ENCODE measurements at regions not wholly inside any gene's neighbourhood (a gene's known extent, or its start where the extent isn't known, plus 50 kb on each side); places are given as distances from the start of the nearest gene placed in this dataset.

DNA sequence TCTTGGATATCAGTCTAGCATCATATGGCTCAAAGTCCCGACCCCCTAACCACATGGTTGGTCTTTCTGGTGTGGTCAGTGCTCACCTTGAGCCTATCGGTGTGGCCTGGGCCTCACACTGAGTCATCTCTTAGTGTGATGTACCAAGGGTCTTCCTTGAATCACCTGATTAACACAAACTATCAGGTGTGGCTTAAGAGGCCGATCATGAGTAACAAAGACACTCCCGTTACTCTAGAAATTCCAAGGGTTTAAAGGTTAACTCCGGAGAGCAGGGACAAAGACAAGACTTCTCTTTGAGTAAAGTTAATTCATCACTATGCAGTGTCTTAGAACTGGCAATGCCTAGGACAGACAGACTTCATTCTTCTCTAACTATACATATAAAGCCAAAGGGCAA is 52.3 kb upstream of the ARMC3 start:
- Mint-ChIP-seq H3K27ac (no peak overlapping the region), H3K27me3 (peaks cover 4% of the 10 kb centered on the region), H3K4me1 (ENCODE audit: low read depth) (no peaks in the 10 kb centered on the region), H3K4me3 (no peak overlapping the region), H3K9me3 (no peaks in the 10 kb centered on the region), H3K36me3 (ENCODE audit: low read depth) (no peaks in the 10 kb centered on the region)

- Mint-ChIP-seq H3K4me3 (no peak overlapping the region), H3K27me3 (no peaks in the 10 kb centered on the region), H3K36me3 (ENCODE audit: low read depth) (no peaks in the 10 kb centered on the region), H3K27ac (no peak overlapping the region), H3K9me3 (no peaks in the 10 kb centered on the region), H3K4me1 (ENCODE audit: low read depth) (no peaks in the 10 kb centered on the region)
These were observed 53.5 kb upstream of the ARMC3 start for GRCh38 chr10:22874189-22874854.

DNA sequence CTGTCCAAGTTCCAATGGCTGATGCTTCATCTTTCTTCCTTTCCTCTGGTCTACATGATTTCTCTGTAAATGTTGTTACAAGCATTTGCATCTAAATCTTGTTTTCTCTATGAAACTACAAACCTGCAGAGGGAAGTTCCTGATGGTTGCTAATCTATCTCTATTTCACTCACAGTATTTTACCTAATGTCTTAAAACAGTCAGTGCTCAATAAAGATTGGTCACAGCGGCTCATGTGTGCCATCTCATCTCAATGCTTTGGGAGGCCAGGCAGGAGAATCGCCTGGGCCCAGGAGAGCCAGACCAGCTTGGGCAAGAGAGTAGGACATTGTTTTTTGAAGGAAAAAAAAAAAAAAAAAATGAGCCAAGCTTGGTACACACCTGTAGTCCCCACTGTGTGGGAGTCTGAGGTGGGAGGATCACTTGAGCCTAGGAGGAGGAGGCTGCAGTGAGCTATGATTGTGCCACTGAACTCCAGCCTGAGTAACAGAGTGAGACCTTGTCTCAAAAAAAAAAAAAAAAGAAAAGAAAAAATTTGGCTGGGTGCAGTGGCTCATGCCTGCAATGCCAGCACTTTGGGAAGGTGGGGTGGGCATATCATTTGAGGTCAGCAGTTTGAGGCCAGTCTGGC is 71.3 kb upstream of the ARMC3 start:
- H3K27me3 Mint-ChIP-seq: no peaks in the 10 kb centered on the region
- H3K27ac Mint-ChIP-seq: no peak overlapping the region
- no peaks in the 10 kb centered on the region for H3K9me3 Mint-ChIP-seq
- no peak overlapping the region for H3K4me3 Mint-ChIP-seq
- no peaks in the 10 kb centered on the region for H3K36me3 Mint-ChIP-seq (ENCODE audit: low read depth)
- H3K4me1 Mint-ChIP-seq (ENCODE audit: low read depth): no peaks in the 10 kb centered on the region

GRCh38 chr10:22854935-22855421 is 72.9 kb upstream of the ARMC3 start:
- Mint-ChIP-seq H3K4me1 (ENCODE audit: low read depth) (no peaks in the 10 kb centered on the region), H3K4me3 (no peak overlapping the region), H3K27ac (no peak overlapping the region), H3K36me3 (ENCODE audit: low read depth) (no peaks in the 10 kb centered on the region), H3K27me3 (no peaks in the 10 kb centered on the region), H3K9me3 (no peaks in the 10 kb centered on the region)

- no peaks in the 10 kb centered on the region for H3K9me3 Mint-ChIP-seq
- H3K27ac Mint-ChIP-seq: no peak overlapping the region
- no peak overlapping the region for H3K4me3 Mint-ChIP-seq
- H3K27me3 Mint-ChIP-seq: peaks cover under 1% of the 10 kb centered on the region
- no peaks in the 10 kb centered on the region for H3K36me3 Mint-ChIP-seq (ENCODE audit: low read depth)
- peaks cover 4% of the 10 kb centered on the region for H3K4me1 Mint-ChIP-seq (ENCODE audit: low read depth)
These were observed 73.9 kb upstream of the ARMC3 start for GRCh38 chr10:22853906-22854447.

DNA sequence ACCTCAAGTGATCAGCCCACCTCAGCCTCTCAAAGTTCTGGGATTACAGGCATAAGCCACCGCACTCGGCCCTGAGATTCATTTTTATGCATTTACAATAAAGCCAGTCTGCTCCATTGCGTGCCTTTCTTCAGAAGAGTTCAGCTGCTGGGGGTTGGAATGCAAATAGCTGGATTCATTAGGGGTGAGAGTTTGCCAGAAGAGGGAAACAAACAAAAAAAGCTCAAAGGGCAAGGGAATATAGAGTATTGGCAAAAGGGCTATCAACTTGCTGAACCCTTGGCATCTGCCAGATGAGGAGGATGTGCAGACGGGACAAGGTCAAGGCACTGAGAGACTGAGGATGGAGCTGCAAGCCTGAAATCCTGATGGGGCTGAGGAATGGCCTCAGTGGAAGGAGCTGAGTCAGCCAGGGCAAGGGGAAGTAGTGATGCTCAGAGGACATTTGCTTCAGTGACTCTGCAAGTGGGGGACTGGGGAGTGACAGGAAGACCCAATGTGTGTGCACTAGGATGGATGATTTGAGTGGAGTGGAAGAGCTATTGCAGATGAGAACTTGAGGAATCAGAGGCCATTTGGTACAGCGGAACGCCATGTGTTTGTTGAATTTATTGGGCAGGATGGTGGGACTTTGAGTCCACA is 75.0 kb upstream of the ARMC3 start:
- Mint-ChIP-seq H3K4me1 (ENCODE audit: low read depth) (peaks cover 4% of the 10 kb centered on the region), H3K27me3 (peaks cover 4% of the 10 kb centered on the region), H3K9me3 (no peaks in the 10 kb centered on the region), H3K27ac (no peak overlapping the region), H3K4me3 (no peak overlapping the region), H3K36me3 (ENCODE audit: low read depth) (no peaks in the 10 kb centered on the region)

DNA sequence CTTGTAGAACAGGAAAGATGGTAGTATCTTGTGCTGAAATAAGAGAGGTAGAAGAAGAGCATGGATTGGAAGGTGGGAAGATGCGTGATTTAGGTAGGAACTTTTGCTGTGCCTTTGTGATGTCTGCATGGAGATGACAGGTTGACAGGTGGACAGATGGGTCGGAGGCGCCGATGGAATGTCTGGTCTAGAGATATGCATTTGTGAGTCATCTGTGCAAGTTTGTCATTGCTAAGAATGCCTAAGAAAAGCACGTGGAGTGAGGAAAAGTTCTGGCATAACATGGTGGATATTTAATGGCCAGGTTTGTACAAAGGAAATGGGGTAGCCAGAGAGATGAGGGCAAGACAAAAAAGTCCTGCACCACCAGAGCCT is 76.0 kb upstream of the ARMC3 start:
- Mint-ChIP-seq H3K36me3 (ENCODE audit: low read depth) (no peaks in the 10 kb centered on the region), H3K9me3 (no peaks in the 10 kb centered on the region)

GRCh38 chr10:22850541-22850940 is 77.3 kb upstream of the ARMC3 start:
- no peaks in the 10 kb centered on the region for H3K36me3 Mint-ChIP-seq (ENCODE audit: low read depth)
- H3K4me1 Mint-ChIP-seq (ENCODE audit: low read depth): peaks cover 4% of the 10 kb centered on the region
- H3K27me3 Mint-ChIP-seq: peaks cover 4% of the 10 kb centered on the region
- H3K9me3 Mint-ChIP-seq: no peaks in the 10 kb centered on the region
- H3K27ac Mint-ChIP-seq: no peak overlapping the region
- no peak overlapping the region for H3K4me3 Mint-ChIP-seq

More for the DNA sequence above, 76.0 kb upstream of the ARMC3 start:
- Mint-ChIP-seq H3K27ac (no peak overlapping the region), H3K4me3 (no peak overlapping the region), H3K27me3 (peaks cover 4% of the 10 kb centered on the region), H3K4me1 (ENCODE audit: low read depth) (peaks cover 4% of the 10 kb centered on the region)

GRCh38 chr10:22849077-22849805 is 78.6 kb upstream of the ARMC3 start:
- Mint-ChIP-seq H3K27me3 (peaks cover 4% of the 10 kb centered on the region), H3K4me1 (ENCODE audit: low read depth) (peaks cover 4% of the 10 kb centered on the region), H3K27ac (no peak overlapping the region), H3K36me3 (ENCODE audit: low read depth) (no peaks in the 10 kb centered on the region), H3K4me3 (no peak overlapping the region), H3K9me3 (no peaks in the 10 kb centered on the region)

DNA sequence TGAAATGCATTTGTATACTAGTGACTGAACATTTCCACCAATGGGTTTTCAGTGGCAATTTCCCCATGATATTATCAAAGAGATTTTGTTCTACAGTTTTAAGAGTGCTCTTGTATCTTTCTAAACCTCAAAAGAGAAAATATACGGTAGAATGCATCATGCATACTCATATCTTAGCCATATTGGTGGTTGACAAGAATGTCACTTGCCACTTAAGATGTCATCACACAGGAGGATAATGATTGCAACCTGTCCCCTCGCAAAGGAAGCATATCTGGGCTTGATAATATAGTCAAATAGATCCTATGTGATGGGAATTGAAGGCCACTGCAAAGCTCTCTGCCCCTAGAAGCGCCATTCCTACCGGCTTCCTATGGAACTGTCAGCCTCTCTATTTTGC is 79.3 kb upstream of the ARMC3 start:
- Mint-ChIP-seq H3K36me3 (ENCODE audit: low read depth) (no peaks in the 10 kb centered on the region), H3K4me1 (ENCODE audit: low read depth) (peaks cover 4% of the 10 kb centered on the region), H3K4me3 (no peak overlapping the region), H3K27ac (no peak overlapping the region), H3K27me3 (peaks cover 4% of the 10 kb centered on the region), H3K9me3 (no peaks in the 10 kb centered on the region)

DNA sequence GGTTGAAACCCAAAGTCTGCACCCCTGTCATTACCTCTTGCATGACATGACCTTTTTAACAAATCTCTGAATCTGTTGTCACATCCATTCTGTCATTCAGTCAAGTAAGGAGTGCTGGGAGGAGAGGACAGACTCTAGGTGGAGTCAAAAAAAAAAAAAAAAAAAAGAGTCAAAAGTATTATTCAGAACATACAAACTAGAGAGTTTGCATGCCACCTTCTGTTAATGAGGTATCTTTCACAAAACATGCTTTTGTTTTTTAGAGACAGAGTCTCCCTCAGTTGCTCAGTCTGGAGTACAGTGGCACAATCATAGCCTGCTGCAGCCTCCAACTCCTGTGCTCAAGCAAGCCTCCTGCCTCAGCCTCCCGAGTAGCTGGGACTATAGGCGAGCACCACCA is 81.6 kb upstream of the ARMC3 start:
- Mint-ChIP-seq H3K27ac (no peak overlapping the region), H3K36me3 (ENCODE audit: low read depth) (no peaks in the 10 kb centered on the region), H3K9me3 (no peaks in the 10 kb centered on the region), H3K4me1 (ENCODE audit: low read depth) (peaks cover 4% of the 10 kb centered on the region), H3K4me3 (no peak overlapping the region), H3K27me3 (peaks cover 4% of the 10 kb centered on the region)

GRCh38 chr10:22839639-22840038 is 88.2 kb upstream of the ARMC3 start:
- Mint-ChIP-seq H3K36me3 (ENCODE audit: low read depth) (no peaks in the 10 kb centered on the region), H3K27ac (no peak overlapping the region), H3K9me3 (no peaks in the 10 kb centered on the region), H3K4me1 (ENCODE audit: low read depth) (peaks cover 6% of the 10 kb centered on the region), H3K4me3 (no peak overlapping the region), H3K27me3 (no peaks in the 10 kb centered on the region)

DNA sequence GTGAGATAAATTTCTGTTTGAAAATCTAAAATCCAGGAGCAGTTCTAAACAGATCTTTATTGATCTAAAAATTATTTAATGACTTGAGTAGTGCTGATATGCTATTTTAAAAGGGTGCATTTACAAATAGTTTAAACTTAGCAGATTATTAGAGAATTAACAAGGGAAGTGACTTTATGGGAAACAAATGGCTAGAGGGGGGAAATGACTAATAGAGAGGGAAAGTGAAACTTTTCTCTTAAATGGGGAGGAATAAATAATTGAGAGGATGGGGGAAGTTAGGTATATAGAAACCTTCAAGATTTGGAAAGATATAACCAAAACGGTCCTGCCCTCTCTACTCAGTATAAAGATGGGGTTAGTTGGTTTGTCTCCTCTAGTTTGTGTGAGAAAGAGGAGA is 90.1 kb upstream of the ARMC3 start:
- Mint-ChIP-seq H3K27me3 (no peaks in the 10 kb centered on the region), H3K36me3 (ENCODE audit: low read depth) (no peaks in the 10 kb centered on the region)

DNA sequence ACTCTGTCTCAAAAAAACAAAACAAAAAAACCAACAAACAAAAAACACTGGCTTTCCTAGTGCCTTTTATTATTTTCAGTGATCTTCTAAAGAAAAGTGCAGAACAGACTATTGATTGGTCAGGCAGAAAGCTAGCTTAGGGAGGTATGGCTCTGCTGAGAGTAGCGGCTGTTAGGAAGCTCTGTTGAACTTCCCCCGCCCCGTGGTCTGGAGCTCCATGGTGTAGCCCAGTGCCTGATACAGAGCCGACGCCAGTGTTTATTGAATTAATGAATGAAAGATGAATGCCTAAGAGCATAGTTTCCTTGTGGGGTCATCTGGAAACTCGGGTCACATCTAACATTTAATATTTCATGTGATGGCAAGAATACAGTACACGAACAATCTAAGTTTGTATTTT is 90.5 kb upstream of the ARMC3 start:
- Mint-ChIP-seq H3K36me3 (ENCODE audit: low read depth) (no peaks in the 10 kb centered on the region), H3K27ac (no peak overlapping the region), H3K4me1 (ENCODE audit: low read depth) (peaks cover 6% of the 10 kb centered on the region), H3K9me3 (no peaks in the 10 kb centered on the region), H3K27me3 (no peaks in the 10 kb centered on the region), H3K4me3 (no peak overlapping the region)

More for the DNA sequence above, 90.1 kb upstream of the ARMC3 start:
- Mint-ChIP-seq H3K27ac (no peak overlapping the region), H3K4me1 (ENCODE audit: low read depth) (peaks cover 6% of the 10 kb centered on the region), H3K9me3 (no peaks in the 10 kb centered on the region), H3K4me3 (no peak overlapping the region)

DNA sequence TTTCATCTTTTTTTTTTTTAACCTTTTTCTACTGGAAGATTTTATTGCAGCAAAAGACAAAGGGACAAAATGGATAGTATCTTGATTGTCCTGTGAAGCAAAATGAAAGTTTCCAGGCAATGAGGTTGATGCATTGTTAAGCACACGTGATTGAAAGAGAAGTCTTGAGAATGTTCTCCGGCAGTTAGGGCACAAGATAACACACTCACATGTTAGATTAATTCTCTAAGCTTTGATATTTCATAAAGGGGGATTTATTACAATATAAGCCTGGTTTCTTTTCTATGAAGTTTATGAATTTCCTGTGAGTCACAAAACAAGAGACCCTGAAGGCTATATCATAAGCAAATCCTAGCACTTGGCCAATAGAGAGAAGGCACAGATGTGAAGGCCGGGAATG is 93.4 kb upstream of the ARMC3 start:
- Mint-ChIP-seq H3K27me3 (no peaks in the 10 kb centered on the region), H3K4me1 (ENCODE audit: low read depth) (peaks cover 6% of the 10 kb centered on the region), H3K27ac (no peak overlapping the region), H3K36me3 (ENCODE audit: low read depth) (no peaks in the 10 kb centered on the region), H3K9me3 (no peaks in the 10 kb centered on the region), H3K4me3 (no peak overlapping the region)
